SU-DHL-6 (cell line): ENCODE measurements at regions not wholly inside any gene's neighbourhood (a gene's known extent, or its start where the extent isn't known, plus 50 kb on each side); places are given as distances from the start of the nearest gene placed in this dataset.

ENCODE experiments used
- CTCF ChIP-seq: fragments of 200-600 bp; sonication (generic); IDR thresholded peaks from one replicate; pipeline ENCODE4 v1.5.1; 2017; ENCODE audit warnings: antibody characterized with exemption, mild to moderate bottlenecking, low read length, moderate library complexity; ENCODE audit not compliant: insufficient read depth, poor library complexity, severe bottlenecking
- EZH2phosphoT487 ChIP-seq: fragments of 200-600 bp; sonication (generic), shearing (Covaris generic); conservative IDR thresholded peaks from 2 replicates; pipeline ENCODE4 v1.6.1; 2018; ENCODE audit warnings: mild to moderate bottlenecking, antibody characterized with exemption, low read length, moderate library complexity, mixed read lengths

DNA sequence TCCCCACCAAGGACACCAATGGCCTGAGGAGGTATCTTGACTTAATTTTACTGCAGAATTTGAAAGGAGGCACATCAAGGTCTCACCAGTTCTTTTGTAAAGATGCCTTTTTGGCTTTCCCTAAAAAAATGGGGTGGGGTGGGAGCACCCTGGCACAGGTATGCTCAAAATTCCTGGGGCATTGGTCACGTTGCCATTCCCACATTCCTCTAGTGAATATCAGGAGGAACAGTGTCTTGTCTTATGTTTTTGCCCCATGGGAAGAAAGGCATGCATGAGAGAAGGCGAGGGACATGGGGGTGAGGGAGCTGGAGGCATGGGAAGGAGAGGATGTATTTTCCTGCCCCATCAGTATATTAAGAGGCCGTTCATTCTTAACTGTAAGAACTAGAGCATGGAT, 275.3 kb downstream of the CMPK2 start:
- no peak for TF ChIP-seq CTCF
- no peak for TF ChIP-seq EZH2phosphoT487
